ENCODE measurements at regions not wholly inside any gene's neighbourhood (a gene's known extent, or its start where the extent isn't known, plus 50 kb on each side); places are given as distances from the start of the nearest gene placed in this dataset.
"Not testable (repeated sequence)": the region's sequence is repeated elsewhere in the genome, so short reads cannot be mapped to it uniquely, and the experiment has no call there.

GRCh38 chr13:82477436-82477835 is 1404.8 kb downstream of the SLITRK1 start:
- in situ Hi-C loops (cut with HindIII; ENCODE audit: low pct_ligation_motif_present, low sequenced_read_pairs): no loop called here
- no peak for DNase-seq
- no peak for TF ChIP-seq CTCF (IDR thresholded peaks at IDR 0.05; ENCODE audit: low read depth, low read length, missing control alignments)
- no peaks in the 10 kb centered on the region for H3K27me3 ChIP-seq (replicated peaks)
- no peaks in the 10 kb centered on the region for H3K36me3 ChIP-seq (replicated peaks)
- no peak overlapping the region for H3K27ac ChIP-seq
- no peak overlapping the region for H3K4me3 ChIP-seq (ENCODE audit: low read depth, low read length)

DNA sequence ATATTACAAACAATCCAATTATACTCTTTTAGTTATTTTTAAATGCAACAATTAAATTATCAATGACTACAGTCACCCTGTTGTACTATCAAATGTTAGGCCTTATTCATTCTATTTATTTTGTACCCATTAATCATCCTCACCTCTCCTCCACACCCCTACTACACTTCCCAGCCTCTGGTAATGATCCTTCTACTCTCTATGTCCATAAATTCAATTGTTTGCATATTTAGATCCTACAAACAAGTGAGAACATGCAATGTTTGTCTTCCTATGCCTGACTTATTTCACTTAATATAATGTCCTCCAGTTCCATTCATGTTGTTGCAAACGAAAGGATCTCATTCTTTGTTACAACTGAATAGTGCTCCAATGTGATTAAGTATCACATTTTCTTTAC is 1414.6 kb downstream of the SLITRK1 start:
- no peak for DNase-seq
- Histone ChIP-seq H3K4me3 (ENCODE audit: low read depth, low read length) (no peak overlapping the region), H3K27me3 (replicated peaks) (no peaks in the 10 kb centered on the region), H3K27ac (no peak overlapping the region), H3K36me3 (replicated peaks) (no peaks in the 10 kb centered on the region)
- TF ChIP-seq CTCF (IDR thresholded peaks at IDR 0.05; ENCODE audit: low read depth, low read length, missing control alignments): no peak
- in situ Hi-C loops (cut with HindIII; ENCODE audit: low pct_ligation_motif_present, low sequenced_read_pairs): no loop called here

GRCh38 chr13:82459575-82459974 is 1422.7 kb downstream of the SLITRK1 start:
- H3K27me3 ChIP-seq (replicated peaks); H3K36me3 ChIP-seq (replicated peaks); DNase-seq; H3K27ac ChIP-seq; H3K4me3 ChIP-seq (ENCODE audit: low read depth, low read length); in situ Hi-C loops (cut with HindIII; ENCODE audit: low pct_ligation_motif_present, low sequenced_read_pairs): not testable (repeated sequence)

- Histone ChIP-seq H3K4me3 (ENCODE audit: low read depth, low read length) (no peak overlapping the region), H3K27me3 (replicated peaks) (no peaks in the 10 kb centered on the region), H3K36me3 (replicated peaks) (no peaks in the 10 kb centered on the region), H3K27ac (no peak overlapping the region)
- in situ Hi-C loops (cut with HindIII; ENCODE audit: low pct_ligation_motif_present, low sequenced_read_pairs): no loop called here
- no peak for DNase-seq
- TF ChIP-seq CTCF (IDR thresholded peaks at IDR 0.05; ENCODE audit: low read depth, low read length, missing control alignments): no peak
Observed at GRCh38 chr13:82458169-82458568, 1424.1 kb downstream of the SLITRK1 start.

DNA sequence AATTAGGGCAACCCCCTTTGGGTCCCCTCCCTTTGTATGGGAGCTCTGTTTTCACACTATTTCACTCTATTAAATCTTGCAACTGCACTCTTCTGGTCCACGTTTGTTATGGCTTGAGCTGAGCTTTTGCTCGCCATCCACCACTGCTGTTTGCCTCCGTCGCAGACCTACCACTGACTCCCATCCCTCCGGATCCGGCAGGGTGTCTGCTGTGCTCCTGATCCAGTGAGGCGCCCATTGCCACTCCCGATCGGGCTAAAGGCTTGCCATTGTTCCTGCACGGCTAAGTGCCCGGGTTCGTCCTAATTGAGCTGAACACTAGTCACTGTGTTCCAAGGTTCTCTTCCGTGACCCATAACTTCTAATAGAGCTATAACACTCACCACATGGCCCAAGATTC is 1424.7 kb downstream of the SLITRK1 start:
- H3K27me3 ChIP-seq (replicated peaks); in situ Hi-C loops (cut with HindIII; ENCODE audit: low pct_ligation_motif_present, low sequenced_read_pairs); DNase-seq; H3K27ac ChIP-seq; H3K36me3 ChIP-seq (replicated peaks); H3K4me3 ChIP-seq (ENCODE audit: low read depth, low read length): not testable (repeated sequence)

DNA sequence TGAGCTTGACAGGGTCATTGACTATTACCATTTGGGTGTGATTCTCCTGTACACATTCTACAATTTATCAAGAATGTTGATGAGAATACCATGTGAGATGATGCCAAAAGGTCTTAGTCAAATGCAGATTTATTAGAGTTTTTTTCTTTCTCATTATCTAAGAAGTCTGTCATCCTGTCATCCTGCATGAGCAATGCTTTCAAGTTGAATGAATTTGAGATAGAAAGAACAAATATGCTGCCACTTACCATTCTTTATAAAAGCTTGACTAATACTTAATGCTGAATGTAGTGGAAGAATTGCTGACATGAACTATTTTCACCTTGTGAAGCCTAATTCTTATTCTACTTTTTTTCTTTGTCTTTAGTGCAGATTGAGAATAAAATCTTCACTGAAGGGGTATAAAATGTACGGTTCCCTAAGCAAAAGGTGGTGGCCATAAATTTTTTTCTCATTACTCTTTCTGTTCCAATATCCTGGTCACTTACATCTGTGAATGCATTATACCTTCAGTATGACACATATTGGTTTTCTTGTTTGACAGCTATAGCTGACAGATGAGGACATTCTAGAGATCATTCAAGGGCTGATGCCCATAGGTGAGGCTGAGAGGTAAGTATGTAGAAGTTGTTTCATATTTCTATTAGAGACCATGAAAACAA is 1434.7 kb downstream of the SLITRK1 start:
- Histone ChIP-seq H3K36me3 (replicated peaks) (no peaks in the 10 kb centered on the region), H3K27ac (no peak overlapping the region), H3K27me3 (replicated peaks) (no peaks in the 10 kb centered on the region), H3K4me3 (ENCODE audit: low read depth, low read length) (no peak overlapping the region)
- no peak for TF ChIP-seq CTCF (IDR thresholded peaks at IDR 0.05; ENCODE audit: low read depth, low read length, missing control alignments)
- DNase-seq: no peak
- in situ Hi-C loops (cut with HindIII; ENCODE audit: low pct_ligation_motif_present, low sequenced_read_pairs): no loop called here
